ACC112 (cell line): ENCODE measurements at regions not wholly inside any gene's neighbourhood (a gene's known extent, or its start where the extent isn't known, plus 50 kb on each side); places are given as distances from the start of the nearest gene placed in this dataset.

Source experiments
- H2AFZ ChIP-seq: fragments of 200-600 bp; sonication (generic); one replicate; pipeline ENCODE4 v1.6.0; 2017; ENCODE audit warnings: antibody characterized with exemption, low read length; ENCODE audit not compliant: unreplicated experiment
- H3K27ac ChIP-seq: fragments of 200-600 bp; sonication (generic); 2 replicates; pipeline ENCODE4 v1.5.1; 2014; ENCODE audit warnings: low read depth, mild to moderate bottlenecking, antibody characterized with exemption, low read length, moderate library complexity
- H3K27me3 ChIP-seq: fragments of 200-600 bp; sonication (generic); 2 replicates; pipeline ENCODE4 v1.6.1; 2014; ENCODE audit warnings: mild to moderate bottlenecking, antibody characterized with exemption, low read length, moderate library complexity, mixed read lengths; ENCODE audit not compliant: insufficient read depth
- H3K36me3 ChIP-seq: fragments of 200-600 bp; sonication (generic); 2 replicates; pipeline ENCODE4 v1.6.1; 2016; ENCODE audit warnings: mild to moderate bottlenecking, antibody characterized with exemption, low read length, moderate library complexity, mixed read lengths; ENCODE audit not compliant: insufficient read depth
- H3K4me1 ChIP-seq: fragments of 200-600 bp; sonication (generic); one replicate; pipeline ENCODE4 v1.6.1; 2016; ENCODE audit warnings: low read length, mixed read lengths; ENCODE audit not compliant: insufficient read depth, unreplicated experiment, control insufficient read depth
- H3K4me3 ChIP-seq: fragments of 200-600 bp; sonication (generic); 2 replicates; pipeline ENCODE4 v1.5.1; 2014; ENCODE audit warnings: mild to moderate bottlenecking, low read depth, low read length
- H3K79me2 ChIP-seq: fragments of 200-600 bp; sonication (generic); one replicate; pipeline ENCODE4 v1.6.0; 2016; ENCODE audit warnings: low read length; ENCODE audit not compliant: control insufficient read depth, unreplicated experiment, insufficient read depth

- H3K36me3 ChIP-seq = no peaks in the 10 kb centered on the region
- no peaks in the 10 kb centered on the region for H3K4me1 ChIP-seq
- no peaks in the 10 kb centered on the region for H3K27me3 ChIP-seq
- no peaks in the 10 kb centered on the region for H3K79me2 ChIP-seq
- H3K27ac ChIP-seq = no peak overlapping the region
- H2AFZ ChIP-seq = no peak overlapping the region
- H3K4me3 ChIP-seq = no peak overlapping the region
Observed at GRCh38 chr1:69406244-69406643, 161.5 kb upstream of the LRRC7 start.

GRCh38 chr1:69409731-69410456, 157.8 kb upstream of the LRRC7 start:
- Histone ChIP-seq H3K4me1 (no peaks in the 10 kb centered on the region), H2AFZ (no peak overlapping the region), H3K27me3 (no peaks in the 10 kb centered on the region), H3K27ac (no peak overlapping the region), H3K79me2 (no peaks in the 10 kb centered on the region), H3K36me3 (no peaks in the 10 kb centered on the region), H3K4me3 (no peak overlapping the region)

- H3K4me3 ChIP-seq = no peak overlapping the region
- H3K27me3 ChIP-seq = no peaks in the 10 kb centered on the region
- no peaks in the 10 kb centered on the region for H3K79me2 ChIP-seq
- no peak overlapping the region for H3K27ac ChIP-seq
- H3K36me3 ChIP-seq = no peaks in the 10 kb centered on the region
- no peaks in the 10 kb centered on the region for H3K4me1 ChIP-seq
- H2AFZ ChIP-seq = no peak overlapping the region
Observed at GRCh38 chr1:69410457-69410850, 157.3 kb upstream of the LRRC7 start.

GRCh38 chr1:69410893-69411292, 156.8 kb upstream of the LRRC7 start:
- no peaks in the 10 kb centered on the region for H3K4me1 ChIP-seq
- H3K36me3 ChIP-seq = no peaks in the 10 kb centered on the region
- no peak overlapping the region for H3K27ac ChIP-seq
- no peak overlapping the region for H2AFZ ChIP-seq
- H3K79me2 ChIP-seq = no peaks in the 10 kb centered on the region
- no peaks in the 10 kb centered on the region for H3K27me3 ChIP-seq
- no peak overlapping the region for H3K4me3 ChIP-seq

- no peak overlapping the region for H2AFZ ChIP-seq
- no peak overlapping the region for H3K4me3 ChIP-seq
- H3K79me2 ChIP-seq = no peaks in the 10 kb centered on the region
- no peaks in the 10 kb centered on the region for H3K4me1 ChIP-seq
- no peak overlapping the region for H3K27ac ChIP-seq
- H3K27me3 ChIP-seq = no peaks in the 10 kb centered on the region
- H3K36me3 ChIP-seq = no peaks in the 10 kb centered on the region
Observed at GRCh38 chr1:69411617-69412016, 156.1 kb upstream of the LRRC7 start.

- no peaks in the 10 kb centered on the region for H3K4me1 ChIP-seq
- no peaks in the 10 kb centered on the region for H3K36me3 ChIP-seq
- no peak overlapping the region for H3K27ac ChIP-seq
- no peaks in the 10 kb centered on the region for H3K79me2 ChIP-seq
- no peak overlapping the region for H3K4me3 ChIP-seq
- no peak overlapping the region for H2AFZ ChIP-seq
- H3K27me3 ChIP-seq = no peaks in the 10 kb centered on the region
Observed at GRCh38 chr1:69413129-69413528, 154.6 kb upstream of the LRRC7 start.

GRCh38 chr1:69414574-69414973, 153.1 kb upstream of the LRRC7 start:
- Histone ChIP-seq H3K36me3 (no peaks in the 10 kb centered on the region), H3K27ac (no peak overlapping the region), H3K4me1 (no peaks in the 10 kb centered on the region), H2AFZ (no peak overlapping the region), H3K4me3 (no peak overlapping the region), H3K79me2 (no peaks in the 10 kb centered on the region), H3K27me3 (no peaks in the 10 kb centered on the region)

GRCh38 chr1:69421286-69421685, 146.4 kb upstream of the LRRC7 start:
- H3K27me3 ChIP-seq = no peaks in the 10 kb centered on the region
- no peak overlapping the region for H3K4me3 ChIP-seq
- no peak overlapping the region for H3K27ac ChIP-seq
- no peaks in the 10 kb centered on the region for H3K4me1 ChIP-seq
- H3K79me2 ChIP-seq = no peaks in the 10 kb centered on the region
- no peaks in the 10 kb centered on the region for H3K36me3 ChIP-seq
- no peak overlapping the region for H2AFZ ChIP-seq

- no peak overlapping the region for H2AFZ ChIP-seq
- no peaks in the 10 kb centered on the region for H3K27me3 ChIP-seq
- no peaks in the 10 kb centered on the region for H3K36me3 ChIP-seq
- H3K79me2 ChIP-seq = no peaks in the 10 kb centered on the region
- no peak overlapping the region for H3K4me3 ChIP-seq
- H3K27ac ChIP-seq = no peak overlapping the region
- no peaks in the 10 kb centered on the region for H3K4me1 ChIP-seq
Observed at GRCh38 chr1:69425871-69426270, 141.9 kb upstream of the LRRC7 start.

GRCh38 chr1:69426401-69426800, 141.3 kb upstream of the LRRC7 start:
- H3K4me1 ChIP-seq = no peaks in the 10 kb centered on the region
- H3K27me3 ChIP-seq = no peaks in the 10 kb centered on the region
- no peaks in the 10 kb centered on the region for H3K36me3 ChIP-seq
- H2AFZ ChIP-seq = no peak overlapping the region
- H3K27ac ChIP-seq = no peak overlapping the region
- H3K79me2 ChIP-seq = no peaks in the 10 kb centered on the region
- H3K4me3 ChIP-seq = no peak overlapping the region

GRCh38 chr1:69433073-69433472, 134.6 kb upstream of the LRRC7 start:
- Histone ChIP-seq H3K27ac (no peak overlapping the region), H3K36me3 (no peaks in the 10 kb centered on the region), H3K4me1 (no peaks in the 10 kb centered on the region), H3K27me3 (no peaks in the 10 kb centered on the region), H3K79me2 (no peaks in the 10 kb centered on the region), H3K4me3 (no peak overlapping the region), H2AFZ (no peak overlapping the region)
